AG20443 (cell line): ENCODE measurements at regions not wholly inside any gene's neighbourhood (a gene's known extent, or its start where the extent isn't known, plus 50 kb on each side); places are given as distances from the start of the nearest gene placed in this dataset.
"Not testable (repeated sequence)": the region's sequence is repeated elsewhere in the genome, so short reads cannot be mapped to it uniquely, and the experiment has no call there.

Source experiments
- DNase-seq: peaks from one replicate; pipeline ENCODE4 v3.0.0; 2012; ENCODE audit warnings: low spot score, mixed read lengths

DNA sequence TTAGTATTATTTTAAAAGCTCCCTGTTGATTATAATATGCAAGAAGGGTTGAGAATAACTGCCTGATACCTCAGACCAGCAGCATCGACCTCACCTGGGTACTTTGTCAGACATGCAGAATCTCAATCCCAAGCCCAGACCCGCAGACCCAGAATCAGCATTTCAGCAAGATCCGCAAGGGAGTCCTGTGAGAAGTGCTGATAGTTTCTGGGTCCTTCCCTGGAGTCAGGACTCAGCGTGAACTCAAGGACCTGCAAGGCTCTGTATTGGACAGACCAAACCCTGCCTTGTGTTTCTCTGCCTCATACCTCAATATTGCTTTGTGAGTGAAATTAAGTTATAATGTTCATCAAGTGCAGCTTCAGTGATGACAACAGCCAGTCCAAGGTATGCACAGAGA lies 149.5 kb upstream of the NPY start:
- no peak for DNase-seq

DNA sequence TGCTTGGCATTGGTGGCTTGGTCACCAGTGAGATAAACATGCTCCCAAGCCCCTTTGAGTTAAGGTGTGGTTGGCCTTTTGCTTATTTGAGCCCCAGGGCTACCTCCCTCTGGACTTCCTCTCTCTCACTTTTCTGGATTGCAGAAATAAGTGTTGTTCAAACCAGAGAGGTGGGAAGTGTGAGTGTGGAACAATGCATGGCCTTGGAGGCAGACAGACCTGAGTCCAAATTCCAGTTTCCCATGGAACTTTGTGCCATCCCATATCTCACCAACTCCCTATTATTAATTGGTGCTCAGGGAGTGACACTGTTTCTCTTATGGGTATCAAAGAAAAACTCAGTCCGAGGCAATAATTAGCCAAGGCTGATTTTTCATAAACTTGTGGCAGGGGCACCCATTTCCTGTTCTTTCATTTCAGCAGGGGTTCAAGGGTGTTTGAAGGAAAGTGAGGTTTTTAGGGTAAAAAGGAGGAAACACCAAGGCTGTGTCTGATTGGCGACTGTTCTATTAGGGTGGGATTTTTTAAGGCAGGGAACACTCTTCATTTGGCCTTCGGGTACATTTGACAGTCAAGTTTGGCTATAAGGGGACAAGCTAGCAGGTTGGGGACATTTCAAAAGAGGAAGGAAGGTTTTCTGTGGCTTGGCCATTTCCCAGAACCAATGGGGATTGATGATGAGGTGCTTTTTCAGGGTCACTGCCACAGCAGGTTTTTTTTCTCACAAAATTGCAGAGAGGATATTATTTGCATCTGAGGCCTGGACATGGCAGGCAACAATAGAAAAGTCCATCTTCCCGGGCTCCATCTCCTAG lies 148.8 kb upstream of the NPY start:
- no peak for DNase-seq

DNA sequence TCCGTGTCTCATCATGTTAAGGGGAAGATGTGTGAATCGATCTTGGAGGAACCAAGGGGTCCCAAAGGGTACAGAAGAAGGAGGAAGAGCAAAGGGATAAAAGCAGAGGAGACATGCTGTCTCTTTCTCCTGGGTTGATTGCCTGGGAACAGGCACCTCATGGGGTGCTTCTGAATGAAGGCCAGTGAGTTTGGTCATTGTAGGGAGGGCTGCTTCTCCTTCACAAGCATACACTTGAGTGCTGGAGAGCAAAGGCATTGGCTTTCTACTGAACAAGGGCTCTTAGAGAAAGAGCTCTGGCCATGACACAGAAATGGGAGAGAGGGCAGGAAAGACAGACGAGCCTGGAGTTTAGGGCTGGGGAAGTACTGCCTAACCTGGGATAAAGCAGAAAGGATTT lies 146.7 kb upstream of the NPY start:
- DNase-seq = no peak

DNA sequence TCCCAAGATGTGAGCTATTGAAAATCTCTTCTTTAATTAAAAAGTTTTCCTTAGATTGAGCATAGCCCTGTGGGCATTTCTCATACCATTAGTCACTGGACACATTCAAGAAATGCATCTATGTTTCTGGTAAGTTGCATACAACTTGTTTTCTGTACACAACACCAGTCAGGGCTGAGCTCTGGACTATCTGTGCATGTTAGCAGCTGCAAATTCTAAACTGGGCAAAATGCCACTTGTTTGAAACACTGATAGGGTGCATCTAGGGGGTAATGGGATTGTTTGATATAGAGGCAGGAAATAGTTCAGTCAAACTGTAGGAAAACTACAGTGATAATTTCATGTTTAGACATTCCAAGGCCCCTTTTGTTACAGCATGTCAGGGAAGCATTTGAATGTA lies 145.6 kb upstream of the NPY start:
- DNase-seq = no peak

DNA sequence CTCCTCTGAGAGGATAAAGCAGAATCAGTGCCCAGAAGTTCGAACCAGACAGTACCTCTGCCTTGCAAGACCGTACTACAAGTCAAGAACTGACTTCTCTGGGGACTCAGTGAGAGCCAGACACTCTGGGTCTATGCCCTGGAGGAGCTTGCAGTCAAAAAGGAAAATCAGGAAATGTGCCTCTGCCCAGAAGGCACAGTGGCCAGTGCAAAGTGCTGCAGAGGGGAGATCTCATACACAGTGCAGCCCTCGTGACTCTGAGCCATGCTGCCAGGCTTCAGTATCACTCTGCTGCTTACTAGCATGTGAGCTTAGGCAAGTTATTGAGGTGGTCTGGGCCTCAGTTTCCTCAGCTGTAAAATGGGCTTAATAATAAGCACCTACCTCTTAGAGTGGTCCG lies 144.0 kb upstream of the NPY start:
- no peak for DNase-seq

DNA sequence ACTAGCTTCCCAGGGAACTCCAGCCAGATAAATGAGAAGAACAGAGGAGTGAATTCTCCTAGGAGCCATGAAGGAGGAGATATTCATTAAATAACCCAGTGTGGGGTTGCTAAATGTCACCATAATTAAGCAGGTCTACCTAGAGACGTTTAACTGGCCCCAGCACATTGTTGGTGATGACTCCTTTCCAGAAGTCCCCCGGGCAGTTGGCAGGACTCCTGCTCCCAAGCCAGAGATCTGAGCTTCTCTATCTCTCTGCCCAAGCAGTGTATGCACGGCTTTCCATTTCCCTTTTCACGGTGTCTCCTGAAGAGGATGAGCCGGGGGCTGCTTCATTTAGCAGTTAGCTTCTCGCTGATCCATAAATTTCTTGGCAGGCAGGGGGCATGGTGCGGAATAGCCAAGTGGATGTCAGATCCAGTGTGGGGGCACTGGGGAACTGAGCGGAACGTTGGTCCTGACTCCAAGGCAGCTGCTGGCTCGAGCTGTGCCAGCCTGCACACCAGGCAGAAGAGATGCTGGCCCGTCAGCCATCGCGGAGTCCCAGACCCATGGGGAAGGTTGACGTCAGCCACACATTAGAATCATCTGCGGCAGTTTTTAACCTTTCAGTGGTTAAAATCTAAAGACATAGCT lies 142.0 kb upstream of the NPY start:
- DNase-seq = no peak

DNA sequence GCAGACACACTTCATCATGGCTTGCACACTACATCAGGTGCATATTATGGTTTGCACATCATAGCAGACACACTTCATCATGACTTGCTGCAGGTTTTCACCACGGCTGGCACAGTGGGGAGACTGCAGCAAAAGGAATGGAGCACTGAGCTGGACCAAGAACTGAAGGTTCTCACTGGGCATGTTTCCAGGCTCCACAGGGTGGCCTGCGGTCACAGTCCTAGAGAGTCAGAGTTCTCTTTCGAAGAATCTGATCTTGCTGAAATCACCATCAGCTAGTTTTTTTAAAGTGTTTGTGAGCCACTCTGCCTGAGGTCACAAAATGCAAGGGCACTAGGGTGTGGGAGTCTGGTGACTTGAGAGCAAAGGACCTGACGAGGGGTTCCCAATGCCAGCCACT lies 140.4 kb upstream of the NPY start:
- DNase-seq = no peak

DNA sequence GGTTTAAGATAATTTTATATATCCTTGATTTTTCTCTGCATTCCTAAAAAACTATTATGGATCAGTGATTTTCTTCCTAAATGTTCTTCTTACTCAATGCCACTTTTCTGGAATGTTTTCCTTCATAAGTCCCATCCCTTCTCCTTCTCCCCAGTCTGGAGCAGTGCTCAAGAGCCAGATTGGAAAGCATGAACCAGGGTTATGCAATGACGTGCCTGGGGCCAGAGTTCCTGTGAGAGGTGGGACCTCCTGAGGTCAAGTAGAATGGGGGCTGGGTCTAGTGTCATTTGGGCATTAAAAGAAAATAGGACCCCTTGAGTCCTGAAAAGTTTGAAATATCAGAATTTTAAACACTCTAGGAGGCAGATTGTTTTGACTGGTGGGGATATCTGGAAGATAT lies 132.0 kb upstream of the NPY start:
- DNase-seq = no peak

DNA sequence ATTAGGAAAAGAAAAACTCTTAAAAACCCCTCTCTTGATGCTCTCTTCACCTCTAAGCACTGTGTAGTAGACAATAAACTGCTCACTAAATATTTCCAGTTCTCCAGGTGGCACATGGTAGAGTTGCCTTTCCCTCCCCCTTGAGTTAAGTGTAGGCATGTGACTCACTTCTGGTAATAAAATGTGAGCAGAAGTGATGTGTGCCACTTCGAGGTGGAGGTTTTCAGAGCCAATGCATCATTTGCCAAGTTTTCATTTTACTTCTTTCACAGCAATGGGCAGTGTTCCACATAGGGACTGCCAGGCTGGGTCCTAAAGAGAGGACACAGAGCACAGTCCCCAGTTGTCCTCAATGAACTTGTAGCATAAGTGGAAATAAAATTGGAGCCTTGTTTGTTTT lies 131.6 kb upstream of the NPY start:
- no peak for DNase-seq

DNA sequence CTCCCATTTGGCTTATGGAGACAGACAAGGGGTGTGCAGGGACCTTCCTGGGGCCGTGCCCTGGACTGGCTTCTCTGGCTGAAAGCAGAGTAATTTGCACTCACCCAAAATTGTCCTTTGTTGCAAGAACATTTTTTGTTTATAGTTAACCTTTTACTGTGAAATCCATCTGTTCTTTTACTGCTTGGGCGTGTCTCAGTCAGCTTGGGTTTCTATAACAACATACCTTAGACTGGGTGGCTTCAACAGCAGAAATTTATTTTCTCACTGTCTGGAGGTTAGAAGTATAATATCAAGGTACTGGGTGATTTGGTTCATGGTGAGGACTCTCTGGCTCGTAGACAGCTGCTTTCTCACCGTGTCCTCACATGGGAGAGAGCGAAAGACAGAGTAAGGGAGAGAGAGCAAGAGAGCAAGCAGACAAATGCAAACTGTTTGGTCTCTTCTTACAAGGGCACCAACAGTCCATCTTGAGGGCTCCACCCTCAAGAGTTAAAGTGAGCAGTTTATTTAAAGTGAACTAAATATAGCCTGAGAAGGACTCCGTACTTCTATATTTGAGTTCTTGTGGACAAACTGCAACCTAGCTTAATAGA lies 131.0 kb upstream of the NPY start:
- no peak for DNase-seq

DNA sequence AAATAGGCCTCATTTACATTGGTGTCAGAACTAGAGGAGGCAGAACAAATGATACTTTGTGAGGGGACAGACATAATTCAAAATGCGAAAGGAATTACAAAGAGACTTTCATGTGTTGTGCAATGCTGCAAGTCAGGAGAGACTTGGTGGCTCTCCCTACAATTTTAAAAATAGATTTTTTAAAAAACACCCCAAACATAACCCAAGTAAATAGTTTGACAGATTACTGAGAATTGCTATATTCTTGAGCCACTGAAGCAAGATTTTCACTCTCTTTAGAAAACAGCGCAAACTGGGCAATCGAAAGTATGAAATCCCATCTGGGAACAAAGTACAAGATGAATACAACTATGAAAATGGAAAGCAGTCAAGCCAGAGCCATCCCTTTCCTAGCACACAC lies 126.3 kb upstream of the NPY start:
- no peak for DNase-seq

DNA sequence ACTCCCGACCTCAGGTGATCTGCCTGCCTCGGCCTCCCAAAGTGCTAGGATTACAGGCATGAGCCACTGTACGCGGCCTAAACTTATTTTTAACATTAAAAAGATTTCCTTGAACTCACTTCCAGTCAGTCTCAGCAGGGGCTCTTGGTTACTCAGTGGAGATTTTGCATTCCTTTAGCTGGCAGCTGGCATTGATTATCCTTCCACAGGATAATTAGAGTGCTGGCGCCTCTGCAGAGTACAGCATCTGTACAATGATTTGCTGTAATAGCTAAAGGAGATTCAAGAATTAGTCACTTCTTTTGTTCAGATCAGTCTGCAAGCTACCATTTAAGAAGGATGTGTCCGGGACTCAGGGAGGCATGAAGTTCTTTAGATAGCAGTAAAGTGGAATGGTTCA lies 125.0 kb upstream of the NPY start:
- peak; percentile 10 for DNase-seq

DNA sequence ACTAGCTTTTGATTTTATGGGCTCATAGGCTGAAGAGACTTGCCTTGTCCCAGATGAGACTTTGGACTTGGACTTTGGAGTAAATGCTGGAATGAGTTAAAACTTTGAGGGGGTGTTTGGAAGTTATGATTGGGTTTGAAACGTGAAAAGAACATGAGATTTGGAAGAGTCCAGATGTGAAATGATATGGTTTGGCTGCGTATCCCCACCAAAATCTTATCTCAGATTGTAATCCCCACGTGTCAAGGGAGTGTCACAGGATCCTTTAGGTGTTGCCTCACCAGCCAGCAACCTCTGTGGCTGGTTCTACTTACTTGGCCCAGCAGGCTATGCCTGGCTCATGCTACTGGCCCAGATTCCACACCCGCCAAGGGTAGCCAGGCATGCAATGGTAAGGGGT lies 119.6 kb upstream of the NPY start:
- no peak for DNase-seq

DNA sequence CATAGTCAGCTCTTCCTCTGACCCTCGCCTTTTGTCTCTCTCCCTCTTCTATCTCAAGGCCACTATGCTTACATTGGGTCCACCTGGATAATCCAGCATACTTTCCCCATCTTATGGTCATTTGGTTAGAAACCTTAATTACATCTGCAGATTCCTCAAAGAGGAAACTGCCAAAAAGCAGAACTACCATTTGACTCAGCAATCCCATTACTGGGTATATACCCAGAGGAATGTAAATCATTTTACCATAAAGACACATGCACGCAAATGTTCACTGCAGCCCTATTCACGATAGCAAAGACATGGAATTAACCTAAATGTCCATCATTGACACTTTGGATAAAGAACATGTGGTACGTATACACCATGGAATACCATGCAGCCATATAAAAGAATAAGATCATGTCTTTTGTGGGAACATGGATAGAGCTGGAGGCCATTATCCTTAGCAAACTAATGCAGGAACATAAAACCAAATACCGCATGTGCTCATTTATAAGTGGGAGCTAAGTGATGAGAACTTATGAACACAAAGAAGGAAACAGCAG lies 114.8 kb upstream of the NPY start:
- no peak for DNase-seq

DNA sequence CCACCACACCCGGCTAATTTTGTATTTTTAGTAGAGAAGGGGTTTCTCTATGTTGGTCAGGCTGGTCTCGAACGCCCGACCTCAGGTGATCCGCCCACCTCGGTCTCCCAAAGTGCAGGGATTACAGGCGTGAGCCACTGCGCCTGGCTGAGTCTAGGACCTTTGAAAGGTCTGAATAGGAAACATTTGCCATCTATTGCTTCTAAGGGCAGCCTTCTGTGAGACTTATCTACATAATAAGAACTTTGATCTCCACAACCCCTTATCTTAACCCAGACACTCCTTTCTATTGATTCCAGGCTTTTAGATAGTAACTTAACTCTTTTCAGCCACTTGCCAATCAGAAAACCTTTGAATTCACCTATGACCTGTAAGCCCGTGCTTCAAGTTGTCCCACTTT lies 112.0 kb upstream of the NPY start:
- DNase-seq = not testable (repeated sequence)

DNA sequence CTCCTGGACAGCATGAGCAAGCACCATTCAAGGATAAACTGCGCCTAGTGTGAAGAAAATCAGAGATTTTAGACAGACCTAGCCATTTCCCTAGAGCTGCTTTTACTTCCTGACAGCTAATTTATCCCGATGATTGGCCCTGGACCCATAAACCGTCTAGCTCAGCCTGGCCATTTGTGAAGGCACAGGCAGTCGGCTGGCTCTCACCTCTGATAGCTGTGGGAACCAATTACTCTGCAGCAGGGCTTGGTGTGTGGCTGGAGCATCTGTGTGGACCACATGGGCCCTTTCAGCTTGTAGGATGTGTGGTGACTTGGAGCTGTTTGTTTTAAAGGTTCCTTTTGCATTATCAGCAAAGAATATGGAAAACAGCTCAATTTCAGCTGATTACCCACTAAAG lies 111.1 kb upstream of the NPY start:
- DNase-seq = no peak

DNA sequence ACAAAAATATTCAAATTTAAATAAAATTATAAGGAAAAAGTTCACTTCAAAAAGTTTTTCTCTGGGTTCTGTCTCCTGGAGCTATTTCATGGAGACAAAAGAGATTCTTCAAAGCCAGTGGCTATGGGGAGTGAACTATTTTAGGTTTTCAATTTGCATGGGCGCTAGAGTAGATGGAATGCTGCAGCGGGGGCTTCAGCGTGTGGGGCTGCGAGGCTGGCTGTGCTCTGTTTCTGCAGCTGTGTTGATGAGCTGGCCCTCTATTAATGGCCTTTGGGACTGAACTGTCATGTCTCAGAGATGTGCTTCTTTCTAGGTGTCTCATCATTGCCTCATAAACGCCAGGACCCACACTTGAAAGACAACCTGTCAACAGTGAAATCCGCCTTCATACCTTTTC lies 108.4 kb upstream of the NPY start:
- no peak for DNase-seq

DNA sequence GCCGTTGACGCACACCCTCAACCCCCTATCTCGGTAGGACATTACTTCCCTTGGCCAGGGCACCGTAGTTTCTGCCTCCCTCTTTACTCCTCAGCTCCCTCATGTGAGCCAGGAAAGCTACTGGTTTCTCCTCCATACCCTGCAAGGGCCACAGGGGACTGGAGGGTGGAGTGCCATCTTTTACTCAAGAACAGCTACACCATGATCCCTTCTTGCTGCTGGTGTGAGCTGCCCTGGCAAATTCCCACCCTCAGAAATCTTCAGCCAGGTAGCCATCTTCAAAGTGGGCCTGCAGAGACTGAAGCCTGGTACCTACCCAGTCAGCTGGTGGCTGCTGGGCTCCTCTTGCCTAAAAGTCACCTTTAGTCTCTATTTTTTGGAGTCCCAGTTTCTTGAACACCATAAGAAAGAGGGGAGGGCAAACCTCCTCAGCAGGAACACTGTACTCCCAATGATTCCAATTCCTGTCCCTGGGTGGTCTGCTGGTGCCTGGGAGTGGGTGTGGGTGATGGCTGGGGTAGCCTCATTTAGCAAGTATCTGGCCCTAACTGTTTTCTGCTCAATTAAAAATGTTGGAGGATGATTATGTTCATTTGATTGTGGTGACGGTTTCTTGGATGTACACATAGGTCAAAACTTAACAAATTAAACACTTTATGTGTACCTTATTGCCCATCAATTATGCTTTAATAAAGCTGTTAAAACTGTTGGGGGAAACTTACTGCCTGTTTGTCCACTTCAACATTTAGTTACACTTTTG lies 105.0 kb upstream of the NPY start:
- DNase-seq = no peak

DNA sequence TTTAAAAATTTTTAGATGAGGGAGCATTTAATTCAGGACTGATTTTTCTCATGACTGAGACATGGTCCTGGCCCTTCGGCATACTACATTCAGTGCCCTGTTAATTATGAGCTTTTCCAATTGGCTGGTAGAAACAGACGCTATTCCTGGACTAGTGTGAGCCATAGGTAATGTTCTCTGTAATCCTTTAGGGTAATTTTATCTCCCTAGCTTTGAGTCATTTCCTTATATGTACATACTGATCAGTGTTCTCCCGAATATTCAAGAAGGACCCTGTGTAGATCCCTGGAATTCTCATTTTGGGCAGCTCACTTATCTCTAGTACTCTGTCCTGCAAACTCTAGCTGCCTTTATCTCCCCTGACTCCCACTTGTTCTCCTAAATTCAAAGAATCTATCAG lies 92.6 kb upstream of the NPY start:
- DNase-seq = no peak

DNA sequence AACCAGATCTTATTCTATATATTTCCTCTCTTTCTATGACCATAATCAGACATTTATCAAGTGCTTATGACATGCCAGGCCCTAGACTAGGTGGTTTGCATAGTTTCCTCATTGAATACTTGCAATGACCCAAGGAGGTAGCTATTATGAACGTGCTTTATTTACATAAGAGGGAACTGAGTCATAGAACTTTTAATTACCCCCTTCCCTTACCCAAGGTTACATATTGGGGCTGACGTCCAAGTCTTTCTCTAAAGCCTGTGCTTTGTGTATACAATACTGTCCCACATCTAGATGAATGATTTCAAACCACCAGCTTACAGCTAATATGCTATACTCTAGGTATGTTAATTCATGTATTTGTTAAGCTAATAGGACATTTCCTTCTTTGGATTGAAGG lies 91.9 kb upstream of the NPY start:
- no peak for DNase-seq

DNA sequence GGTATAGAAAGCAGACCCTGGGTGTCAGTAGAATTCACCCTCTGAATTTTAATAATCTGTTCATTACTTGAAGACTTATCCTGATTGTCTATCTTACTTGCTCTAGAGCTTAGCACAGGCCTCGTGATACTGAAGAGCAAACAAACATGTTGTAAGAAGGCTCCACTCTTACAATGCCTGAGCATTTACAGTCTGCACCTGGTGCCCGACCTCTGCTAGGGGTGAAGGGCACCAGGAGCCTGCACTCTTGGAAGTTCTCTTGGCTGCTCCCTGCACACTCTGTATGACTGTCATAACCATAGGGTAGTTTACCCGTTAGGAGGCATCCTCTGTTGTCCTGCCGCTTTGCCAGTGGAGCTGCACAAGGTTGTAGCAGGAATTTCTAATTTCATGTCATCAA lies 91.3 kb upstream of the NPY start:
- DNase-seq = no peak

DNA sequence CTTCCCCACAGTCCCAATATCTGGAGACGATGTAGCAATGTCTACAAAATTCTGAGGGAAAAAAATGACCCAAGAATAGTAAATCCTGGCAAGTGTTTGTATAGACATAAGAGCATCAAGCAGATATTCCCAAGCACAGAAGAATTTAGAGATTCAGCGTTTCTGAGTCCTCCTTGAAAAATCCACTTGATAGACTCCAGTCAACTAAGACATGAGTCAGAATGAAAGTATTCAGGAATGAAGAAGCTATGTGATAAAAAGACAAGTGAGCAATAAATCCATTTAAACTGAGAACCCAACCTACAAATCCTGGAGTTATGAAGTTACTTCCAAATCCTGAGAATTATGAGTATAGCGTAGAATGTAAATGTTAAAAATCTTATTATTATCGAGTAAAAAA lies 86.1 kb upstream of the NPY start:
- DNase-seq = no peak

DNA sequence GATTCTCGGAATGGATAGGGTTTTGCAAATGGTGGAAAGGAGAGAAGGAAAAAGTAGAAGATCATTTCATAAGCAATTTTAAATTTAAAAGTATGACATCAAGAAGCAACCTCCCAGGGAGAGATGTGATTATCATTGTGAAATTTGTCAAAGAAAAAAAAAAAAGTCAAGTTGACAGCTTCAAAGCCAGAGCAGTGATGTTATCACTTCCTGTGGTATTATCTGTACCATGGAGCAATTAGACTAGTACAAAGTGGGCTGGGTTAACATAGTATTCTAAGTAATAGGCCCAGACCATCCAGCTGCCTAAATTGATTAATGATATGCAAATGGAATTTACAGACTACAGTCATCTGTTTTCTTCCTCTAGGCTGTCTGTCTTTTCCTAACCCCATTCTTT lies 84.0 kb upstream of the NPY start:
- DNase-seq = no peak
